ENCODE measurements at regions not wholly inside any gene's neighbourhood (a gene's known extent, or its start where the extent isn't known, plus 50 kb on each side); places are given as distances from the start of the nearest gene placed in this dataset.

DNA sequence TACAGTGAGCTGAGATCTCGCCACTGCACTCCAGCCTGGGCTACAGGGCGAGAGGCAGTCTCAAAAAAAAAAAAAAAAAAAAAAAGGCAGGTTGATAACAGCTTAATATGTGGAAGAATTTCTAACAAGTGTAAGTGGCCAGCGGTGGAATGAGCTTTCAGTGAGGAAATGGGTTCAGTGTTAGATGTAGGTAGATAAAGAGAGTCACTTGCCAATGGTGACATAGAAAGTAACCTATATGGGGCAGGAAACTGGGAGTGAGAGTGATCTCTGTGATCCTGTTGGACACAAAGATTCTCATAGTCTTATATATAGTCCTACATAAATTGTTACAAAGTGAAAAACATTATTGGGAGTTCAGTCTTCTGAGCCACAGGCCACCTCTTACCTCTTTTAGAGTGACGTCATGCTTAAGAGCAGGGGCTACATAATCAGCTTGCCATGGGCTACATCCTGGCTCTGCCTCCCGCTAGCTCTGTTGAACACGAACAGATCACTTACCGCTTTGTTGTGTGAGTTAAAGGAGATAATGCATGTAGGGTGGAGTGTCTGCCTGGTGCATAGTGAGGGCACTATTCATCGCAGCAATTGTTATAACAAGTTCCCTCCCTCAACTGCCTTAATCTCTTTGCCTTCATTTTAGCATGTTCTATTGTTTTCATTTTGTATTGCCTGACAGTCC is 110.2 kb upstream of the ELAC2 start:
- TF ChIP-seq, protein P1, sequence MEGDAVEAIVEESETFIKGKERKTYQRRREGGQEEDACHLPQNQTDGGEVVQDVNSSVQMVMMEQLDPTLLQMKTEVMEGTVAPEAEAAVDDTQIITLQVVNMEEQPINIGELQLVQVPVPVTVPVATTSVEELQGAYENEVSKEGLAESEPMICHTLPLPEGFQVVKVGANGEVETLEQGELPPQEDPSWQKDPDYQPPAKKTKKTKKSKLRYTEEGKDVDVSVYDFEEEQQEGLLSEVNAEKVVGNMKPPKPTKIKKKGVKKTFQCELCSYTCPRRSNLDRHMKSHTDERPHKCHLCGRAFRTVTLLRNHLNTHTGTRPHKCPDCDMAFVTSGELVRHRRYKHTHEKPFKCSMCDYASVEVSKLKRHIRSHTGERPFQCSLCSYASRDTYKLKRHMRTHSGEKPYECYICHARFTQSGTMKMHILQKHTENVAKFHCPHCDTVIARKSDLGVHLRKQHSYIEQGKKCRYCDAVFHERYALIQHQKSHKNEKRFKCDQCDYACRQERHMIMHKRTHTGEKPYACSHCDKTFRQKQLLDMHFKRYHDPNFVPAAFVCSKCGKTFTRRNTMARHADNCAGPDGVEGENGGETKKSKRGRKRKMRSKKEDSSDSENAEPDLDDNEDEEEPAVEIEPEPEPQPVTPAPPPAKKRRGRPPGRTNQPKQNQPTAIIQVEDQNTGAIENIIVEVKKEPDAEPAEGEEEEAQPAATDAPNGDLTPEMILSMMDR (IDR thresholded peaks at IDR 0.05) = no peak
- no peak for TF ChIP-seq POLR2A (IDR thresholded peaks at IDR 0.05)
- 84 to 95% (median 88%) methylated on average over 8 of the region's 8 CpGs for WGBS, 4 donors
- Histone ChIP-seq H3K9me3 (replicated peaks in 1 of 3) (no peaks in the 10 kb centered on the region), H3K4me1 (replicated peaks in 1 of 2) (no peaks in the 10 kb centered on the region), H3K27ac (no peak overlapping the region), H3K4me3 (no peak overlapping the region), H3K36me3 (replicated peaks in 1 of 2) (no peaks in the 10 kb centered on the region), H3K27me3 (no peaks in the 10 kb centered on the region)
- DNase-seq = no peak
- intact Hi-C loops (cut with DNase I) = no loop called here

DNA sequence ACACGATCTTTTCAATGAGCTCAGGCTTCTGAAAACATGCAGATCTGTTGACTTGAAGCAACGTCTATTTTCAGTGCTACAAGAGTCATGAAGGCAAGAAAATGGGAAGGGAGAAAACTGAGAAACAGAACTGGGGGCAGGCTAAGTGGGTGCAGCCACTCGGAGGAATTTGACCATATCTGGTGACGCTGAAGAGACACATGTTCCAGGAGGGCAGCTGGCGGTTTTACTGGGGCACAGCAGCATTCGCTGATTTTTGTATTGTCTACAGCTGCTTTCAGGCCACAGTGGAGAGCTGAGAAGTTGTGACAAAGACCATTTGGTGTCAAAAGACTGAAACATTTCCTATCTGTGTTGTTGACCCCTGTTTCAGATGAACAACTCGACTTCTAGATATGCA is 103.0 kb upstream of the ELAC2 start:
- no peak overlapping the region for H3K27ac ChIP-seq

DNA sequence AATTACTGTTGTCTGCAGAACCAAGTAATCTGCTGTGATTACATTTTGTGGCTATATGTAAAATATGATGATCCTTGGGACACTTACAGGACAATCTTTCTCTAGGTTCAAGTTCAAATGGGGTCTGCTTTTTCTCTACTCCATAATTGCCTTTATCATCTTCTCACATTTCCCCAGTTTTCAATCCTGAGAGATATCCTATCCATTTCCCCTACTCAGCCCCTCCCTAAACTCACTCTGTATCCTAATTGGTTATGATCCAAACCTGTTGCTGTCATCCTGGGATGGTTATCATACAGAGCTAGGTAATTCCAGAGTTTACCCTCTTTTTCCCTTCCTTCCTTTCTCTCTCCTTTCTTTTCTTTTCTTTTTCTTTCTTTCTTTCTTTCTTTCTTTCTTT is 100.5 kb upstream of the ELAC2 start:
- Histone ChIP-seq H3K27ac (no peak overlapping the region), H3K4me3 (no peak overlapping the region), H3K36me3 (replicated peaks in 1 of 2) (no peaks in the 10 kb centered on the region), H3K4me1 (replicated peaks in 1 of 2) (no peaks in the 10 kb centered on the region), H3K9me3 (replicated peaks in 1 of 3) (no peaks in the 10 kb centered on the region), H3K27me3 (no peaks in the 10 kb centered on the region)
- DNase-seq = no peak
- intact Hi-C loops (cut with DNase I) = no loop called here
- no peak for TF ChIP-seq POLR2A (IDR thresholded peaks at IDR 0.05)
- TF ChIP-seq, protein P1 (IDR thresholded peaks at IDR 0.05) = no peak

More for the DNA sequence above, 103.0 kb upstream of the ELAC2 start:
- Histone ChIP-seq H3K36me3 (replicated peaks in 1 of 2) (no peaks in the 10 kb centered on the region), H3K4me3 (no peak overlapping the region), H3K27me3 (no peaks in the 10 kb centered on the region), H3K9me3 (replicated peaks in 1 of 3) (no peaks in the 10 kb centered on the region), H3K4me1 (replicated peaks in 1 of 2) (no peaks in the 10 kb centered on the region)
- WGBS, 4 donors = 62 to 76% (median 74%) methylated on average over 7 of the region's 7 CpGs
- TF ChIP-seq, protein P1 (IDR thresholded peaks at IDR 0.05) = no peak
- TF ChIP-seq POLR2A (IDR thresholded peaks at IDR 0.05) = no peak
- no peak for DNase-seq
- intact Hi-C loops (cut with DNase I) = no loop called here

DNA sequence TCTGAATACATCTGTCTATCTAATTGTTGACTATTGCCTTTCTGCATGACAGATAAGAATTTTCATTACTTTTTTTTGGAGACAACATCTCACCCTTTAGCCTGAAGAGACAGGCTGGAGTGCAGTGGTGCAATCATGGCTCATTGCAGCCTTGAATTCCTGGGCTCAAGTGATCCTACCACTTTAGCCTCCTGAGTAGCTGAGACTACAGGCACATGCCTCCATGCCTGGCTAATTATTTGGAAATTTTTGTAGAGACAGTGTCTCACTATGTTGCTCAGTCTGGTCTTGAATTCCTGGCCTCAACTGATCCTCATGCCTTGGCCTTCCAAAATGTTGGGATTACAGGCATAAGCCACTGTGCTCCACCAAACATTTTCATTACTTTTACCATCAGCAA is 99.8 kb upstream of the ELAC2 start:
- Histone ChIP-seq H3K4me3 (no peak overlapping the region), H3K27ac (no peak overlapping the region), H3K27me3 (no peaks in the 10 kb centered on the region), H3K4me1 (replicated peaks in 1 of 2) (no peaks in the 10 kb centered on the region), H3K9me3 (replicated peaks in 1 of 3) (no peaks in the 10 kb centered on the region), H3K36me3 (replicated peaks in 1 of 2) (no peaks in the 10 kb centered on the region)
- no peak for TF ChIP-seq POLR2A (IDR thresholded peaks at IDR 0.05)
- TF ChIP-seq, protein P1 (IDR thresholded peaks at IDR 0.05) = no peak
- intact Hi-C loops (cut with DNase I) = no loop called here
- no peak for DNase-seq
